Mesothelial cell of epicardium (in vitro differentiated cells): ENCODE measurements at regions not wholly inside any gene's neighbourhood (a gene's known extent, or its start where the extent isn't known, plus 50 kb on each side); places are given as distances from the start of the nearest gene placed in this dataset.

Experiments used
- DNase-seq, 2 experiments: peaks; one replicate each; pipeline ENCODE4 v3.0.0; 2021; ENCODE audit warnings: low spot score in 2 of 2; ENCODE audit not compliant: unreplicated experiment in 2 of 2
- H3K27ac Mint-ChIP-seq: 2 replicates; pipeline ENCODE4 v1.8.0; 2021; ENCODE audit warnings: mixed read lengths
- H3K27me3 Mint-ChIP-seq: 2 replicates; pipeline ENCODE4 v1.8.0; 2021; ENCODE audit warnings: low read depth, mixed read lengths
- H3K36me3 Mint-ChIP-seq: 2 replicates; pipeline ENCODE4 v1.8.0; 2021; ENCODE audit warnings: mixed read lengths
- H3K4me1 Mint-ChIP-seq: 2 replicates; pipeline ENCODE4 v1.8.0; 2021; ENCODE audit warnings: mixed read lengths
- H3K4me3 Mint-ChIP-seq: 2 replicates; pipeline ENCODE4 v1.8.0; 2021; ENCODE audit warnings: mild to moderate bottlenecking, moderate library complexity, mixed read lengths
- H3K9me3 Mint-ChIP-seq: 2 replicates; pipeline ENCODE4 v1.8.0; 2021; ENCODE audit warnings: mixed read lengths
- TF ChIP-seq, protein P1 (sequence below): fragments of 200-600 bp; sonication (generic); IDR thresholded peaks from one replicate; pipeline ENCODE4 v1.5.0; 2021; ENCODE audit warnings: antibody characterized with exemption; ENCODE audit not compliant: unreplicated experiment

GRCh38 chr5:167280111-167280510 lies 1011.3 kb upstream of the WWC1 start:
- no peak for DNase-seq
- no peaks in the 10 kb centered on the region for H3K27me3 Mint-ChIP-seq
- TF ChIP-seq, protein P1, sequence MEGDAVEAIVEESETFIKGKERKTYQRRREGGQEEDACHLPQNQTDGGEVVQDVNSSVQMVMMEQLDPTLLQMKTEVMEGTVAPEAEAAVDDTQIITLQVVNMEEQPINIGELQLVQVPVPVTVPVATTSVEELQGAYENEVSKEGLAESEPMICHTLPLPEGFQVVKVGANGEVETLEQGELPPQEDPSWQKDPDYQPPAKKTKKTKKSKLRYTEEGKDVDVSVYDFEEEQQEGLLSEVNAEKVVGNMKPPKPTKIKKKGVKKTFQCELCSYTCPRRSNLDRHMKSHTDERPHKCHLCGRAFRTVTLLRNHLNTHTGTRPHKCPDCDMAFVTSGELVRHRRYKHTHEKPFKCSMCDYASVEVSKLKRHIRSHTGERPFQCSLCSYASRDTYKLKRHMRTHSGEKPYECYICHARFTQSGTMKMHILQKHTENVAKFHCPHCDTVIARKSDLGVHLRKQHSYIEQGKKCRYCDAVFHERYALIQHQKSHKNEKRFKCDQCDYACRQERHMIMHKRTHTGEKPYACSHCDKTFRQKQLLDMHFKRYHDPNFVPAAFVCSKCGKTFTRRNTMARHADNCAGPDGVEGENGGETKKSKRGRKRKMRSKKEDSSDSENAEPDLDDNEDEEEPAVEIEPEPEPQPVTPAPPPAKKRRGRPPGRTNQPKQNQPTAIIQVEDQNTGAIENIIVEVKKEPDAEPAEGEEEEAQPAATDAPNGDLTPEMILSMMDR = no peak
- no peaks in the 10 kb centered on the region for H3K36me3 Mint-ChIP-seq
- no peaks in the 10 kb centered on the region for H3K4me1 Mint-ChIP-seq
- no peak overlapping the region for H3K27ac Mint-ChIP-seq
- no peak overlapping the region for H3K4me3 Mint-ChIP-seq
- H3K9me3 Mint-ChIP-seq = no peaks in the 10 kb centered on the region

GRCh38 chr5:167281925-167282324 lies 1009.5 kb upstream of the WWC1 start:
- Mint-ChIP-seq H3K36me3 (no peaks in the 10 kb centered on the region), H3K27ac (no peak overlapping the region), H3K4me1 (no peaks in the 10 kb centered on the region), H3K9me3 (no peaks in the 10 kb centered on the region), H3K27me3 (no peaks in the 10 kb centered on the region), H3K4me3 (no peak overlapping the region)
- TF ChIP-seq, protein P1 = no peak
- DNase-seq = no peak

DNA sequence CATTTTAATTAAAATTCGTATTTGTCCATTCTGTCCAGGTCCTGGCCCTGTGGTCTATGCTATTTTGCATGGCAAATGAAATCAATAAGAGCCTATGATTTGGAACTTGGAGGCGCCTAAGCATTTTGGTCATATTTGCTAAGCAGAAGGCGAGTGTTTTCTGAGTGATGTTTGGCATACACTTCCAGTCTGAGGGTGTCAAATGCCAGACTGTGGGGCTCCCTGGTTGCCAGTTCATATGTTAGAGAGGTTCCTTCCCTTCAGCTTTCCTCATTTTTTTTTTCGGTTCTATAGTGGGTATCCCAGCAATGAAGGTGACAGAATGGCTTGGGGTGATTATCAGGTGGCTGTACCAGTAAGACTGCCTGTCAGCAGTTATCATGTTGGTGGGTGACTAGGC lies 1007.8 kb upstream of the WWC1 start:
- DNase-seq = no peak
- Mint-ChIP-seq H3K4me3 (no peak overlapping the region), H3K27ac (no peak overlapping the region), H3K27me3 (no peaks in the 10 kb centered on the region), H3K4me1 (no peaks in the 10 kb centered on the region), H3K9me3 (no peaks in the 10 kb centered on the region), H3K36me3 (no peaks in the 10 kb centered on the region)
- TF ChIP-seq, protein P1 = no peak

- TF ChIP-seq, protein P1 = no peak
- Mint-ChIP-seq H3K36me3 (no peaks in the 10 kb centered on the region), H3K4me3 (no peak overlapping the region), H3K9me3 (no peaks in the 10 kb centered on the region), H3K27me3 (no peaks in the 10 kb centered on the region), H3K4me1 (no peaks in the 10 kb centered on the region), H3K27ac (no peak overlapping the region)
- no peak for DNase-seq
Measured at GRCh38 chr5:167284222-167284890, 1007.1 kb upstream of the WWC1 start.

GRCh38 chr5:167285591-167285990 lies 1005.9 kb upstream of the WWC1 start:
- no peak overlapping the region for H3K4me3 Mint-ChIP-seq
- H3K27me3 Mint-ChIP-seq = no peaks in the 10 kb centered on the region
- DNase-seq = no peak
- no peaks in the 10 kb centered on the region for H3K9me3 Mint-ChIP-seq
- TF ChIP-seq, protein P1 = no peak
- H3K4me1 Mint-ChIP-seq = no peaks in the 10 kb centered on the region
- no peak overlapping the region for H3K27ac Mint-ChIP-seq
- no peaks in the 10 kb centered on the region for H3K36me3 Mint-ChIP-seq

- TF ChIP-seq, protein P1 = no peak
- Mint-ChIP-seq H3K4me3 (no peak overlapping the region), H3K4me1 (no peaks in the 10 kb centered on the region), H3K27ac (no peak overlapping the region), H3K9me3 (no peaks in the 10 kb centered on the region), H3K27me3 (no peaks in the 10 kb centered on the region), H3K36me3 (no peaks in the 10 kb centered on the region)
- no peak for DNase-seq
Measured at GRCh38 chr5:167286891-167287290, 1004.6 kb upstream of the WWC1 start.
